Mesendoderm (in vitro differentiated cells): ENCODE measurements at regions not wholly inside any gene's neighbourhood (a gene's known extent, or its start where the extent isn't known, plus 50 kb on each side); places are given as distances from the start of the nearest gene placed in this dataset.
A peak's percentile ranks its signal among the peaks of the same experiment; 100 is the strongest.

ENCODE experiments used
- DNase-seq: peaks from one replicate; pipeline ENCODE4 v3.0.0; 2013
- H2AK5ac ChIP-seq: 2 replicates; pipeline ENCODE4 v1.6.1; 2013; ENCODE audit warnings: low read length, inconsistent platforms
- H2BK120ac ChIP-seq: 2 replicates; pipeline ENCODE4 v1.6.1; 2013; ENCODE audit warnings: low read depth, mild to moderate bottlenecking, low read length, moderate library complexity, mixed read lengths
- H2BK15ac ChIP-seq: replicated peaks from 2 replicates; pipeline ENCODE4 v1.6.1; 2013; ENCODE audit warnings: low read depth, mild to moderate bottlenecking, moderate library complexity
- H2BK5ac ChIP-seq: 2 replicates; pipeline ENCODE4 v1.6.1; 2013; ENCODE audit warnings: low read length, inconsistent platforms
- H3K18ac ChIP-seq: 2 replicates; pipeline ENCODE4 v1.6.1; 2013; ENCODE audit warnings: mild to moderate bottlenecking, low read length, mixed read lengths
- H3K23ac ChIP-seq: one replicate; pipeline ENCODE4 v1.6.1; 2013; ENCODE audit warnings: low read length
- H3K27ac ChIP-seq: 2 replicates; pipeline ENCODE4 v1.5.1; 2013; ENCODE audit warnings: low read depth, mild to moderate bottlenecking, inconsistent platforms, low read length, moderate library complexity
- H3K27me3 ChIP-seq: 2 replicates; pipeline ENCODE4 v1.6.1; 2013; ENCODE audit warnings: low read length, control low read depth, mild to moderate bottlenecking, inconsistent platforms; ENCODE audit not compliant: insufficient read depth, poor library complexity
- H3K36me3 ChIP-seq: 2 replicates; pipeline ENCODE4 v1.6.1; 2013; ENCODE audit warnings: low read length, inconsistent platforms; ENCODE audit not compliant: control insufficient read depth, insufficient read depth
- H3K4ac ChIP-seq: one replicate; pipeline ENCODE4 v1.6.1; 2013; ENCODE audit warnings: low read depth, mild to moderate bottlenecking, low read length, moderate library complexity
- H3K4me1 ChIP-seq: 2 replicates; pipeline ENCODE4 v1.6.1; 2013; ENCODE audit warnings: low read depth, low read length, inconsistent platforms; ENCODE audit not compliant: control insufficient read depth
- H3K4me2 ChIP-seq: 2 replicates; pipeline ENCODE4 v1.6.1; 2013; ENCODE audit warnings: low read length
- H3K4me3 ChIP-seq: 2 replicates; pipeline ENCODE4 v1.5.1; 2013; ENCODE audit warnings: mild to moderate bottlenecking, low read length
- H3K56ac ChIP-seq: one replicate; pipeline ENCODE4 v1.6.1; 2013; ENCODE audit warnings: low read length
- H3K79me1 ChIP-seq: 2 replicates; pipeline ENCODE4 v1.6.1; 2013; ENCODE audit warnings: low read length, inconsistent platforms
- H3K79me2 ChIP-seq: 2 replicates; pipeline ENCODE4 v1.6.1; 2013; ENCODE audit warnings: mild to moderate bottlenecking, low read length; ENCODE audit not compliant: control insufficient read depth, insufficient read depth
- H3K9ac ChIP-seq: 2 replicates; pipeline ENCODE4 v1.6.1; 2013; ENCODE audit warnings: low read length, inconsistent platforms
- H4K5ac ChIP-seq: one replicate; pipeline ENCODE4 v1.6.1; 2013; ENCODE audit warnings: low read length
- H4K8ac ChIP-seq: one replicate; pipeline ENCODE4 v1.6.1; 2013; ENCODE audit warnings: low read depth, mild to moderate bottlenecking, control low read depth, low read length, moderate library complexity
- WGBS: extraction: QIAGEN DNeasy Blood & Tissue Kit; methylation state at CpG from one replicate; pipeline ENCODE4 v1.1.7; 2013; ENCODE audit warnings: low lambda C conversion rate, missing lambda C conversion rate; ENCODE audit not compliant: insufficient coverage; ENCODE audit errors: extremely low coverage; 5-methylcytosine and 5-hydroxymethylcytosine counted together

GRCh38 chr7:106377847-106378361, 93.1 kb upstream of the NAMPT start:
- H2BK15ac ChIP-seq: no peak overlapping the region
- H3K23ac ChIP-seq: no peak overlapping the region
- H3K27me3 ChIP-seq: no peaks in the 10 kb centered on the region
- no peaks in the 10 kb centered on the region for H3K79me1 ChIP-seq
- no CpG with 5 or more reads among the region's 3 CpGs for WGBS
- H2AK5ac ChIP-seq: no peak overlapping the region
- H3K4me1 ChIP-seq: no peaks in the 10 kb centered on the region
- H3K4ac ChIP-seq: no peak overlapping the region
- no peak overlapping the region for H4K8ac ChIP-seq
- no peak overlapping the region for H3K4me3 ChIP-seq
- no peak for DNase-seq
- H3K9ac ChIP-seq: no peak overlapping the region
- H2BK5ac ChIP-seq: no peak overlapping the region
- H3K56ac ChIP-seq: no peak overlapping the region
- no peak overlapping the region for H3K4me2 ChIP-seq
- no peaks in the 10 kb centered on the region for H3K79me2 ChIP-seq
- no peak overlapping the region for H2BK120ac ChIP-seq
- no peak overlapping the region for H4K5ac ChIP-seq
- H3K18ac ChIP-seq: no peak overlapping the region
- H3K27ac ChIP-seq: no peak overlapping the region
- no peaks in the 10 kb centered on the region for H3K36me3 ChIP-seq

GRCh38 chr7:106376026-106376799, 91.4 kb upstream of the NAMPT start:
- Histone ChIP-seq H3K27me3 (no peaks in the 10 kb centered on the region), H3K9ac (no peak overlapping the region)
- no CpG with 5 or more reads among the region's 3 CpGs for WGBS

GRCh38 chr7:106375499-106375898, 90.7 kb upstream of the NAMPT start:
- H4K5ac ChIP-seq: no peak overlapping the region
- H3K56ac ChIP-seq: no peak overlapping the region

More at GRCh38 chr7:106376026-106376799, 91.4 kb upstream of the NAMPT start:
- no peak overlapping the region for H3K56ac ChIP-seq
- no peak for DNase-seq
- H3K36me3 ChIP-seq: no peaks in the 10 kb centered on the region
- H2BK15ac ChIP-seq: no peak overlapping the region
- no peak overlapping the region for H3K4ac ChIP-seq
- H3K4me2 ChIP-seq: no peak overlapping the region
- H4K8ac ChIP-seq: no peak overlapping the region
- no peak overlapping the region for H2BK120ac ChIP-seq
- no peaks in the 10 kb centered on the region for H3K4me1 ChIP-seq
- no peaks in the 10 kb centered on the region for H3K79me1 ChIP-seq
- H3K4me3 ChIP-seq: no peak overlapping the region
- H2BK5ac ChIP-seq: no peak overlapping the region
- no peak overlapping the region for H2AK5ac ChIP-seq
- no peaks in the 10 kb centered on the region for H3K79me2 ChIP-seq
- H3K27ac ChIP-seq: no peak overlapping the region
- no peak overlapping the region for H4K5ac ChIP-seq
- H3K23ac ChIP-seq: no peak overlapping the region
- no peak overlapping the region for H3K18ac ChIP-seq

GRCh38 chr7:106374437-106374836, 89.7 kb upstream of the NAMPT start:
- no peak for DNase-seq
- H2BK120ac ChIP-seq: no peak overlapping the region
- H3K56ac ChIP-seq: no peak overlapping the region
- no peaks in the 10 kb centered on the region for H3K79me1 ChIP-seq
- H2BK5ac ChIP-seq: no peak overlapping the region
- H3K36me3 ChIP-seq: no peaks in the 10 kb centered on the region
- no peaks in the 10 kb centered on the region for H3K79me2 ChIP-seq
- H4K5ac ChIP-seq: no peak overlapping the region
- no peak overlapping the region for H3K18ac ChIP-seq
- H3K9ac ChIP-seq: no peak overlapping the region
- no peak overlapping the region for H3K27ac ChIP-seq
- no peak overlapping the region for H4K8ac ChIP-seq
- H2BK15ac ChIP-seq: no peak overlapping the region
- no peak overlapping the region for H3K4ac ChIP-seq
- H3K4me3 ChIP-seq: no peak overlapping the region
- H3K4me2 ChIP-seq: no peak overlapping the region
- no peaks in the 10 kb centered on the region for H3K4me1 ChIP-seq
- no peak overlapping the region for H2AK5ac ChIP-seq
- H3K23ac ChIP-seq: no peak overlapping the region
- no peaks in the 10 kb centered on the region for H3K27me3 ChIP-seq
- no CpG with 5 or more reads among the region's 1 CpG for WGBS

More at GRCh38 chr7:106375499-106375898, 90.7 kb upstream of the NAMPT start:
- Histone ChIP-seq H3K36me3 (no peaks in the 10 kb centered on the region), H3K4me1 (no peaks in the 10 kb centered on the region), H4K8ac (no peak overlapping the region), H2BK15ac (no peak overlapping the region), H3K79me2 (no peaks in the 10 kb centered on the region), H3K79me1 (no peaks in the 10 kb centered on the region), H3K27ac (no peak overlapping the region), H2BK5ac (no peak overlapping the region), H3K27me3 (no peaks in the 10 kb centered on the region), H3K18ac (no peak overlapping the region), H3K9ac (no peak overlapping the region), H2BK120ac (no peak overlapping the region), H3K4ac (no peak overlapping the region), H2AK5ac (no peak overlapping the region), H3K4me3 (no peak overlapping the region), H3K4me2 (no peak overlapping the region), H3K23ac (no peak overlapping the region)
- no peak for DNase-seq
- WGBS: no CpG with 5 or more reads among the region's 2 CpGs

GRCh38 chr7:106372595-106373318, 88.0 kb upstream of the NAMPT start:
- Histone ChIP-seq H2BK5ac (no peak overlapping the region), H3K4me3 (no peak overlapping the region), H3K9ac (no peak overlapping the region), H2AK5ac (no peak overlapping the region), H3K4me2 (no peak overlapping the region), H3K4me1 (no peaks in the 10 kb centered on the region), H3K79me1 (no peaks in the 10 kb centered on the region), H3K23ac (no peak overlapping the region), H4K8ac (no peak overlapping the region), H3K56ac (no peak overlapping the region), H2BK15ac (no peak overlapping the region), H3K18ac (no peak overlapping the region), H3K27ac (no peak overlapping the region), H3K4ac (no peak overlapping the region), H4K5ac (no peak overlapping the region), H2BK120ac (no peak overlapping the region), H3K27me3 (no peaks in the 10 kb centered on the region), H3K79me2 (no peaks in the 10 kb centered on the region), H3K36me3 (no peaks in the 10 kb centered on the region)
- peak; percentile 55 for DNase-seq
- WGBS: no CpG with 5 or more reads among the region's 3 CpGs
